ENCODE measurements at regions not wholly inside any gene's neighbourhood (a gene's known extent, or its start where the extent isn't known, plus 50 kb on each side); places are given as distances from the start of the nearest gene placed in this dataset.
"Not testable (repeated sequence)": the region's sequence is repeated elsewhere in the genome, so short reads cannot be mapped to it uniquely, and the experiment has no call there.

DNA sequence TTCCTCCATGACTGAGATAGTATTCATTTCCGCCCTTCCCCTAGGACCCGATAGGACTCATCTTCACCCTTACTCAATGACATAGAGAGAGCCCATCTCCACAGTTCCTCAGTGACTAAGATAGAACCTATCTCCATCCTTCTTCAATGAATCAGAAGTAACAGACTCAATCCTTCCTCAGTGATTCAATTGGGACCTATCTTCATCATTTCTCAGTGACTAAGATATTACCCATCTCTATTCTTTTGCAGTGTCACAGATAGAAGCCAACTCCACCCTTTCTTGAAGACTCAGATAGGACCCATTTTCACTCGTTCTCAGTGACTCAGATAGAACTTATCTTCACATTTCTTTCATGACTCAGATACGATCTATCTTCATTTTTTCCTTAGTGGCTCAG is 164.6 kb downstream of the FBXO4 start:
- no peak for DNase-seq (ENCODE audit: low spot score)

GRCh38 chr5:42090162-42090561 is 165.1 kb downstream of the FBXO4 start:
- no peak for DNase-seq (ENCODE audit: low spot score)

DNA sequence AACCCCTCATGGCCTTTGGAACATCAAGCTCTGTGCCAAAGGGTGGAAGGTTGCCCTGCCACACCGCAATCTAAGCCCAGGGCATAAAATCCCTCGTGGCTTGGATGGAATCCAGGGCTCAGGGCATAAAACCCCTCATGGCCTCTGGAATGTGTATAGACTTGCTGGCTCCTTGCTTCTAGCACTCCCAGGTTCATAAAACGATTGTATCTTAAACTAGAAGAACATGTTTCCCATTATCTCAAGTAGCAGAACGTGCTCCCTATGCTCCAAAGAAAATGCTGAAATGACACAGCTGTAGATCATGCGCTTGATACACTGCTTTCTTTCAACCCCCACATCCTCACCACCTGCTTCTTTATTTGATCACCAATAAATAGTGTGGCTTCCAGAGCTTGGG is 174.8 kb downstream of the FBXO4 start:
- DNase-seq (ENCODE audit: low spot score): not testable (repeated sequence)

GRCh38 chr5:42108468-42108867 is 183.4 kb downstream of the FBXO4 start:
- DNase-seq (ENCODE audit: low spot score): no peak

GRCh38 chr5:42109006-42109572 is 184.0 kb downstream of the FBXO4 start:
- DNase-seq (ENCODE audit: low spot score): no peak

DNA sequence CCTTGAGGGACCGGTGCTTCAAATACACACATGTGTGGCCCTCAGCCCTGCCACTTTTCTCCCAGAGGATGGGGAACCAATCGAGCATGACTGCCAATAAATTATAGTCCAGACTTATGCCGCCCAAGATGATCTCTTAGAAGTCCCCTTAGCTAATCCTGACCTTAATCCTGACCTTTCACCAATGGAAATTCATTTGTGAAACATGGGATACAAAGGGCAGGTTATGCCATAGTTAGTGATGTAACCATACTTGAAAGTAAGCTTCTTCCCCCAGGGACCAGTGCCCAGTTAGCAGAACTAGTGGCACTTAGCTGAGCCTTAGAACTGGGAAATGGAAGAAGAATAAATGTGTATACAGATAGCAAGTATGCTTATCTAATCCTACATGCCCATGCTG is 190.6 kb downstream of the FBXO4 start:
- not testable (repeated sequence) for DNase-seq (ENCODE audit: low spot score)

DNA sequence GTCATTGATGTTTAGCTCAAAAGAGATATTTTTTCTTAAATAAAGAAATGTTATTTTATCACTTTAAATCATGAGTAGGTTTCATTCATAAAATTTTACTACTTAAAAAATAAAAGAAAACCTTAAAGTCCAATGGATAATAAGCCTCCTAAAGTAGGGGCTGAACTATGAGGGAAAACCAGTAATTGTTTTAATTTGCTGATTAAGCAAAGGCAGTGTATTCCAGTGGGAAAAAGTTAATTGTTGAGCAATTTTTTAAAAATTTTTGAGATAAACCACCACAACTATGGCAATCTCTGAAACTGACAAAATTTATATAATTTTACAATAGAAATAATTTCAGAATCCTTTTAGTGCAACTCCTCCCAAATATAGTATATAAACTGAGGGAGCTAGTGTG is 195.0 kb downstream of the FBXO4 start:
- no peak for DNase-seq (ENCODE audit: low spot score)

DNA sequence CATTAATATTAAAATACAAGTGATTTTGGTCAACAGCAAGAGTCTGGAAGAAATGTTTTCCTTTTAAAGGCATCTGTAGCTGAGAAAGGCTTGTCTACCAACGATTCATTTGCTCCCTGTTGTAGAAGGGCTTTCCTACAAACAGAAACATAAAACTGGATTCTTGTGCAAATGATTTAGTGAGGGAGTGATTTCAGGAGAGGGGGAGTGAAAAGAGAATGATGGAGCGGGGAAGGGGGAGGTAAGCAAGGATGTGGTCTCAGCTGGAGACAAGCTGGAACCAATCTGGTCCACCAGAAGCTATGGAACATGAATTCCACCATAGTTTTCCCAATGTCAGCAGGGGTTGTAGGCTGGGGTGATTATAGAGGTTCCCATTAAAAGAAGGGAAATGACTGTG is 196.3 kb downstream of the FBXO4 start:
- DNase-seq (ENCODE audit: low spot score): no peak

DNA sequence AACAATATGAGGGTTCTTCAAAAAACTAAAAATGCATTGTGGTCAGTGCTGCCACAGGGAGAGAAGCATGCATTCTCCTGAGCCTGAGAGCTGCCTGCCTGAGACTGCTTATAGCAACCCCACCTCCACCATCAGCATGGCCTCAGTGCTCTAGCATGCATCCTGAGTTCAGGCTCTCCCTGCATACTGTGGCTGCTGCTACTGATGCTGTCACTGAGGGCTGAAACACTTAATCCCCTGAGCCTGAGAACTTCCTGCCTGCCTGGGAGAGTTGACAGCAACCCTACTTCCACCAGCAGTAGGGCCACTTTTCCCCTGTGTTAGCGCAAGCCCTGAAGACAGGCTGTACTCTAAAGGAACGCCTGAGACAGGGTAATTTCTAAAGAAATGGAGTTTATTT is 206.0 kb downstream of the FBXO4 start:
- DNase-seq (ENCODE audit: low spot score): no peak

- no peak for DNase-seq (ENCODE audit: low spot score)
Observed at GRCh38 chr5:42143361-42143760, 218.3 kb downstream of the FBXO4 start.

DNA sequence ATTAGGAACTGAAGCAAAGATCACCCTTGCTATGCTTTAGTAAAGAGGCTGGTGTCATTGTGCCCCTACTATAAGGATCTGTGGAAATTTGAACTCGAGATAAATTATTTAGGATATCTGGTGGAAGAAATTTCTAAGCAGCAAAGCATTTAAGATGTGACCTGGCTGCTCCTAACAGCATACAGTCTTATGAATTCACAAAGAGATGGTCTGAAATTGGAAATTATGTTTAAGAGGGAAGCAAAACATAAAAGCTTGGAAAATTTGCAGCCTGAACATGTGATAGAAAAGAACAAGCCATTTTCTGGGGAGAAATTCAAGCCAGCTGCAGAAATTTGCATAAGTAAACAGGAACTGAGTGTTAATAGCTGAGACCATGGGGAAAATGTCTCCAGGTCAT is 223.7 kb downstream of the FBXO4 start:
- DNase-seq (ENCODE audit: low spot score): no peak

DNA sequence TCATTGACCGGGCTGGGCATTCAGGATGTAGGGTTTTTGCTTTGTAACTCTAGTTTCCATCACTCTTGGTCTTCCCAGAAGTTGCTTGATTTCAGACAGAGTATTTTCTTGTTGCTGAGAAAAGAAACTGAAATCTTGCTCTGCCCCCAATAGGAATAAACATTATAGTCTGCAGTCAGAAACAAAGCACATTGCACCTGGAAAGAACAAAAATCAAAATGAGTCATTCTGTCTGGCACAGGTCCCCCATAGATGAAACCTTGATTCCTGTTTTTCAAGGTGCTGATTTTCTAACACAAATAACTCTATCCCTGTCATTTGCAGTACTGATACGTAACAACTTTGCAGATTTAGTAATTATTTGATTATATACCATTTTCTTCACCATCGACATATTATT is 232.1 kb downstream of the FBXO4 start:
- DNase-seq (ENCODE audit: low spot score): no peak

DNA sequence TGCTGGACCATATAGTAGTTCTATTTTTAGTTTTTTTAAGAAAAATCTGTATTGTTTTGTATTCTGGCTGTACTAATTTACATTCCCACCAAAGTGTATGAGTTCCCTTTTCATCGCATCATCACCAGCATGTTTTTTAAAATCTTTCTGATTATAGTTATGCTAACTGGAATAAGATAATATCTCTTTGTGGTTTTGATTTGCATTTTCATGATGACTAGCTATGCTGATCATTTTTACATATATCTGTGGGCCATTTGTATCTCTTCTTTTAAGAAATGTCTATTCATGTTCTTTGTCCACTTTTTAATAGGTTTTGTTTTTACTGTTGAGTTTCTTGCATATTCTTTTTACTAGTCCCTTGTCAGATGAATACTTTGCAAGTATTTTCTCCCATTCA is 238.0 kb downstream of the FBXO4 start:
- DNase-seq (ENCODE audit: low spot score): no peak

- no peak for DNase-seq (ENCODE audit: low spot score)
Observed at GRCh38 chr5:42168091-42168670, 243.1 kb downstream of the FBXO4 start.

GRCh38 chr5:42176118-42176517 is 247.1 kb upstream of the GHR start:
- DNase-seq (ENCODE audit: low spot score): not testable (repeated sequence)

DNA sequence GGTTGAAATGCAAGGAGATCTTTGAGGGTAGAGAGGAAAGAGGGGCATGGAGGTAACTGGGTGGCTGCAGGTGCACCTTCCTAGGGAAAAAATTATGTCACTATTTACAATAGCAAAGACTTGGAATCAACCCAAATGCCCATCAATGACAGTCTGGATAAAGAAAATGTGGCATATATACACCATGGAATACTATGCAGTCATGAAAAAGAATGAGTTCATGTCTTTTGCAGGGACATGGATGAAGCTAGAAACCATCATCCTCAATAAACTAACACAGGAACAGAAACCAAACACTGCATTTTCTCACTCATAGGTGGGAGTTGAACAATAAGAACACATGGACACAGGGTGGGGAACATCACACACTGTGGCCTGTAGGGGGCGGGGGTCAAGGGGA is 243.4 kb upstream of the GHR start:
- DNase-seq (ENCODE audit: low spot score): not testable (repeated sequence)

GRCh38 chr5:42216904-42217303 is 206.3 kb upstream of the GHR start:
- no peak for DNase-seq (ENCODE audit: low spot score)

GRCh38 chr5:42217791-42218190 is 205.4 kb upstream of the GHR start:
- no peak for DNase-seq (ENCODE audit: low spot score)

DNA sequence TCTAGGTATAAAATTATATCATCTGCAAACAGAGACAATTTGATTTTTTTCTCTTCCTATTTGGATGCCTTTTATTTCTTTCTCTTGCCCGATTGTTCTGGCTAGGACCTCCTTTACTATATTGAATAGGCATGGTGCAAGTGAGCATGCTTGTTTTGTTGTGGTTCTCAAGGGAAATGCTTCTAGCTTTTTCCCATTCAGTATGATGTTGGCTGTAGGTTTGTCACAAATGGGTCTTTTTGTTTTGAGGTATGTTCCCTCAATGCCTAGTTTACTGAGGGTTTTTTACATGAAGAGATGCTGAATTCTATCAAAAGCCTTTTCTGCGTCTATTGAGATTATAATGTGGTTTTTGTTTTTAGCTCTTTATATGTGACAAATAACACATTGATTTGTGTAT is 198.2 kb upstream of the GHR start:
- DNase-seq (ENCODE audit: low spot score): no peak

- no peak for DNase-seq (ENCODE audit: low spot score)
Observed at GRCh38 chr5:42228279-42228678, 195.0 kb upstream of the GHR start.

GRCh38 chr5:42230839-42231238 is 192.4 kb upstream of the GHR start:
- no peak for DNase-seq (ENCODE audit: low spot score)

- no peak for DNase-seq (ENCODE audit: low spot score)
Observed at GRCh38 chr5:42235241-42235640, 188.0 kb upstream of the GHR start.

DNA sequence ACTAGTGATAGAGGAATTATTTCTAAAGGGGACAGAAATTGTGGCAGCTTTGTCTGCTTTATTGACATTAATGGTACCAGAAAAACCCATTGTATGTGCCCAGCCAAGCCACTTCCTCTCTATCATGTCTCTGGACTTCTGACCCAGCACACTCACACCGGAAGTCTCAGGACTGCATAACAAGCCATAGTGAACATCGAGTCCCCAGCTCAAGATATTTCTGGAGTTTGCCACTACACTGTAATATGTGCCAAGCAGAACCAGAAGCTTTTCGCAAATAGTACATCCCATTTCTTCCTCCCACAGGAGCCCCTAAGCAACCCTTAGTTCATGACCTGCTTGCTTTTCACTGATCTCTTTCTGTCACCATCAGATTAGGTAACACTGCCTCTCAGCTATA is 187.4 kb upstream of the GHR start:
- DNase-seq (ENCODE audit: low spot score): no peak

DNA sequence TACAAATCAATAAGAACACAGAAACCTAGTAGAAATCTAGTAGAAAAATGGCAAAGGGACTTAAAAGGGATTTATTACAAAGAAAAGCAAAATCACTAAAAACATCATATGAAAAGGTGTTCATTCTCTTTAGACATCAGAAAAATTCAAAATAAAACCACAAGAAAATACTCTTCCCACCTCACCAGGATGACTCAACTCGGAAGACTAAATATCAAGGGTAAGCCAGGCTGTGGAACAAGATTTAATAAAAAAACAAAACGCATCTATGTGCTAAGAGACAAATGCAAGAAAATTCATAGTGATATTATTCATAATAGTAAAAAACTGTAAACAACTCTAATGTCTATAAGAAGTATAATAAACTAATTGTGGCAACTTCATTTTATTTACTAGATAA is 181.6 kb upstream of the GHR start:
- no peak for DNase-seq (ENCODE audit: low spot score)

DNA sequence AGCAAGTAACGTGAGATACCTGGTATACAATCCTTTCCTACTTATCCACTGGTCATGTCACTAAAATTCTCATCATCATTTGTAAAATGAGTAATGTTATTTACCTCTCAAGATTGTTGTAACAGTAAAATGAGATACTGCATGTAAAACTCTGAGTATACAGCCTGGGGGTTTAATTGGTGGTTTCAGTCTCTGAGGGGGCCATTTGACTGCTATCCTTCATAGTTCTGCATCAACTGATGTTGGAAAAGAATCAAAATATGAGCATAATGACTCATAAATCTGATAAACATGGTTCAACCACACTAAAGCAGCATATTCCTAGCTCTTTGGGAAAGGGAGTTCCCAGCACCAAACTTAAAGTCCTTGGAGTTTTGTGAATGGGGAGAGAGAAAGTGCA is 181.0 kb upstream of the GHR start:
- no peak for DNase-seq (ENCODE audit: low spot score)

Data from AG08395 (cell line).